ENCODE measurements at regions not wholly inside any gene's neighbourhood (a gene's known extent, or its start where the extent isn't known, plus 50 kb on each side); places are given as distances from the start of the nearest gene placed in this dataset.

DNA sequence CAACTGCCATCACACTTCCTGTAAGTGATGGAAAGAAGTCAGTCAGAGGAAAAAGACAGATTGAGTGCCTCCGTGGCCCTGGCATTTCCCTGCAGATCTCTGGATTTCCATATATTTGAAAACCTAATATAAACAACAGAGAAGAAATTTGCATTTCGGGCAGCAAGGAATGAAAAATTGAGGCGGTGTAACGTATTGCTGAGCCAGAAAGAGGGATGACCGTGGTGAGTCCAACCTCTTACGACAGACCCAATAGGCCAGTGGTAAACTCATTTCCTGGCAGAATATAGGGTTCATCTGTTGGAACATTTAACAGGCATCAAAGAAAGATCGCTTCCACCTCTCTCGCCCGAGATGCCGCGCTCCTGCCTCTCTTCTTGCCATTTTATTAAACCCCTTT lies 336.5 kb downstream of the MIAT start:
- TF ChIP-seq, protein P1, sequence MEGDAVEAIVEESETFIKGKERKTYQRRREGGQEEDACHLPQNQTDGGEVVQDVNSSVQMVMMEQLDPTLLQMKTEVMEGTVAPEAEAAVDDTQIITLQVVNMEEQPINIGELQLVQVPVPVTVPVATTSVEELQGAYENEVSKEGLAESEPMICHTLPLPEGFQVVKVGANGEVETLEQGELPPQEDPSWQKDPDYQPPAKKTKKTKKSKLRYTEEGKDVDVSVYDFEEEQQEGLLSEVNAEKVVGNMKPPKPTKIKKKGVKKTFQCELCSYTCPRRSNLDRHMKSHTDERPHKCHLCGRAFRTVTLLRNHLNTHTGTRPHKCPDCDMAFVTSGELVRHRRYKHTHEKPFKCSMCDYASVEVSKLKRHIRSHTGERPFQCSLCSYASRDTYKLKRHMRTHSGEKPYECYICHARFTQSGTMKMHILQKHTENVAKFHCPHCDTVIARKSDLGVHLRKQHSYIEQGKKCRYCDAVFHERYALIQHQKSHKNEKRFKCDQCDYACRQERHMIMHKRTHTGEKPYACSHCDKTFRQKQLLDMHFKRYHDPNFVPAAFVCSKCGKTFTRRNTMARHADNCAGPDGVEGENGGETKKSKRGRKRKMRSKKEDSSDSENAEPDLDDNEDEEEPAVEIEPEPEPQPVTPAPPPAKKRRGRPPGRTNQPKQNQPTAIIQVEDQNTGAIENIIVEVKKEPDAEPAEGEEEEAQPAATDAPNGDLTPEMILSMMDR (IDR thresholded peaks at IDR 0.05) = no peak
- no peak for TF ChIP-seq POLR2A (IDR thresholded peaks at IDR 0.05)
